ENCODE measurements at regions not wholly inside any gene's neighbourhood (a gene's known extent, or its start where the extent isn't known, plus 50 kb on each side); places are given as distances from the start of the nearest gene placed in this dataset.

DNA sequence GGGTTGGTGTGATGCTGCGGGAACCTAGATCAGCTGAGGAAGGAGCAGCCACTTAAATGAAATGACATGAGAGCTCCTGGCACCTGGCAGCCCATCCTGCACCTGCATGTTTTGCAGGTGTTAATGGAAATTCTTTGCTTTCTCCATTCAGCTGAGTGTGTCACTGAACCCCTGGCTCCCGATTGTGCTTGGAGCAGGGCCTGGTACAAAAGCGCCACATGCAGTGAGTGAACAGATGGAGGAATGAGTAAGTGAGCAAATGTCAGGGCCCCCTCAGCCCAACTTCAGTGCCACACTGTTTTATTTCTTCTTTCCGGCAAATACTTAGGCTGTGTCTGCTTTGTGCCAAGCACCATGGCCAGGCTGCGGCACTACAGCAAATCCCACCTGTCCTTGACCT is 132.2 kb downstream of the ASB7 start:
- in situ Hi-C loops (cut with HindIII; ENCODE audit: low sequenced_read_pairs), result no loop called here
- H3K4me3 ChIP-seq (ENCODE audit: low read depth, low read length), result no peak overlapping the region
- DNase-seq (ENCODE audit: low read depth), result no peak
- TF ChIP-seq CTCF (IDR thresholded peaks at IDR 0.05; ENCODE audit: low read depth, low read length, missing control alignments), result no peak

GRCh38 chr15:100735129-100736053 is 133.0 kb downstream of the ASB7 start:
- no peak overlapping the region for H3K4me3 ChIP-seq (ENCODE audit: low read depth, low read length)
- in situ Hi-C loops (cut with HindIII; ENCODE audit: low sequenced_read_pairs), result no loop called here
- no peak for DNase-seq (ENCODE audit: low read depth)
- no peak for TF ChIP-seq CTCF (IDR thresholded peaks at IDR 0.05; ENCODE audit: low read depth, low read length, missing control alignments)

DNA sequence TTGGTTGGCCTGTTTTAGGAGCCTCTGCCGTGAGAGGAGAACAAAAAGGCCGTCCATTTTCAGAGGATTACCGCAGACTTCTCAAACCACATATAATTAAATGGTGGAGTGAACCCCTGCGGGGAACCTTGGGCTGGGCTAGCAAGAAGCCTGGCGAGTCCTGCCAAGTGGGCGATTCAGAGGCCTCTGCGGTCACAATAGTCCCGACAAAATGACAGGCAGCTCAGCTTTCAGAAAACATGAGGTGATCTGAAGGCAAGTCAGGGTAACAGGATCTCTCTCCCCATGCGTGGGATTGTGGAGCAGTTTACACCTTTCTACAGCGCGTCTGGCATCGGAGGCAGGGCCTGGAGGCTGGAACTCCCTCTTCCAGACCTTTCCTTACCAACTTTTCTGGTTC is 134.8 kb downstream of the ASB7 start:
- DNase-seq (ENCODE audit: low read depth), result no peak
- in situ Hi-C loops (cut with HindIII; ENCODE audit: low sequenced_read_pairs), result no loop called here
- H3K4me3 ChIP-seq (ENCODE audit: low read depth, low read length), result no peak overlapping the region
- TF ChIP-seq CTCF (IDR thresholded peaks at IDR 0.05; ENCODE audit: low read depth, low read length, missing control alignments), result no peak

GRCh38 chr15:100738614-100739013 is 136.2 kb downstream of the ASB7 start:
- TF ChIP-seq CTCF (IDR thresholded peaks at IDR 0.05; ENCODE audit: low read depth, low read length, missing control alignments), result no peak
- no peak overlapping the region for H3K4me3 ChIP-seq (ENCODE audit: low read depth, low read length)
- in situ Hi-C loops (cut with HindIII; ENCODE audit: low sequenced_read_pairs), result no loop called here
- DNase-seq (ENCODE audit: low read depth), result no peak

DNA sequence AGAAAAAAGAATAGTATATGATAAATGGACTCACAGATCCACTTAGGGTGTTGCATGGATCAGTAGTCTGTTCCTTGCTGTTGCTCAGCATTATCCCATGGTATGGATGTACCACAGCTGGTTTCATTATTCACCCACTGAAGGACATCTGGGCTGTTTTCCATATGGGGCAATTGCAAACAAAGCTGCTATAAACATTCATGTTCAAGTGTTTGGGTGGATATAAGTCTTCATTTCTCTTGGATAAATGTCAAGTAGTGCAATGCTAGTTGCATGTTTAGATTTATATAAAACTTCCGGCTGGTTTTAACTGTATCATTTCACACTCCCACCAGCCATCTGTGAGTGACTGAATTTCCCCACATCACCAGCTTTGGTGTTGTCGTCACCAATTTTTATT is 137.7 kb downstream of the ASB7 start:
- in situ Hi-C loops (cut with HindIII; ENCODE audit: low sequenced_read_pairs), result no loop called here
- no peak for DNase-seq (ENCODE audit: low read depth)
- no peak for TF ChIP-seq CTCF (IDR thresholded peaks at IDR 0.05; ENCODE audit: low read depth, low read length, missing control alignments)
- no peak overlapping the region for H3K4me3 ChIP-seq (ENCODE audit: low read depth, low read length)

DNA sequence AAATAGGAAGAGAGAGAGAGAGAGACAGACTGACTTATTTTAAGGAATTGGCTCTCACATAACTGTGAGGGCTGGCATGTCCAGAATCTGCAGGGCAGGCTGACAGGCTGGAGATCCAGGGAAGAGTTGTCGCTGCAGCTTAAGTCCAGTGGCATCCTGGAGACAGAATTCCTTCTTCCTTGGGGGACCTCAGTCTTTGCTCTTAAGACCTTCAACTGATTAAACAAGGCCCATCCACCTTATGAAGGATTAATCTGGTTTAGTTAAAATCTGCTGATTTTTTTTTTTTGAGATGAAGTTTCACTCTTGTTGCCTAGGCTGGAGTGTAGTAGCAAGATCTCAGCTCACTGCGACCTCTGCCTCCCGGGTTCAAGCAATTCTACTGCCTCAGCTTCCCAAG is 128.0 kb upstream of the ALDH1A3 start:
- DNase-seq (ENCODE audit: low read depth), result no peak
- no peak for TF ChIP-seq CTCF (IDR thresholded peaks at IDR 0.05; ENCODE audit: low read depth, low read length, missing control alignments)
- no peak overlapping the region for H3K4me3 ChIP-seq (ENCODE audit: low read depth, low read length)
- in situ Hi-C loops (cut with HindIII; ENCODE audit: low sequenced_read_pairs), result no loop called here

All from astrocyte of the cerebellum (primary cell).